ENCODE measurements at regions not wholly inside any gene's neighbourhood (a gene's known extent, or its start where the extent isn't known, plus 50 kb on each side); places are given as distances from the start of the nearest gene placed in this dataset.

- no peaks in the 10 kb centered on the region for H3K4me1 ChIP-seq (ENCODE audit: control insufficient read depth in 1 of 2, insufficient read depth in 2 of 2, low read length in 2 of 2)
- H3K27me3 ChIP-seq (ENCODE audit: control insufficient read depth in 1 of 2, insufficient read depth in 2 of 2, low read length in 1 of 2) = no peaks in the 10 kb centered on the region
- H3K27ac ChIP-seq (ENCODE audit: low read depth in 1 of 2, low read length in 2 of 2) = no peak overlapping the region
- intact Hi-C loops (cut with DNase I) = no loop called here
- H3K36me3 ChIP-seq (ENCODE audit: control insufficient read depth in 1 of 2, insufficient read depth in 2 of 2, low read length in 1 of 2) = no peaks in the 10 kb centered on the region
- ATAC-seq (ENCODE audit: low FRiP score) (no peak), DNase-seq (no peak)
- no peaks in the 10 kb centered on the region for H3K9me3 ChIP-seq (ENCODE audit: control insufficient read depth, low read length)
- H3K4me3 ChIP-seq (ENCODE audit: low read length in 2 of 2) = no peak overlapping the region
- WGBS, 2 donors = 69 to 70% methylated on average over 9 of the region's 9 CpGs
Measured at GRCh38 chr20:60266177-60266823, 308.1 kb downstream of the CDH26 start.

GRCh38 chr20:60268491-60268890 lies 310.3 kb downstream of the CDH26 start:
- no peaks in the 10 kb centered on the region for H3K36me3 ChIP-seq (ENCODE audit: control insufficient read depth in 1 of 2, insufficient read depth in 2 of 2, low read length in 1 of 2)
- no peak overlapping the region for H3K27ac ChIP-seq (ENCODE audit: low read depth in 1 of 2, low read length in 2 of 2)
- DNase-seq (no peak), ATAC-seq (ENCODE audit: low FRiP score) (no peak)
- no peak overlapping the region for H3K4me3 ChIP-seq (ENCODE audit: low read length in 2 of 2)
- H3K9me3 ChIP-seq (ENCODE audit: control insufficient read depth, low read length) = peaks cover 2% of the 10 kb centered on the region
- WGBS, 2 donors = 85 to 89% methylated on average over 4 of the region's 4 CpGs
- no peaks in the 10 kb centered on the region for H3K4me1 ChIP-seq (ENCODE audit: control insufficient read depth in 1 of 2, insufficient read depth in 2 of 2, low read length in 2 of 2)
- intact Hi-C loops (cut with DNase I) = no loop called here
- H3K27me3 ChIP-seq (ENCODE audit: control insufficient read depth in 1 of 2, insufficient read depth in 2 of 2, low read length in 1 of 2) = no peaks in the 10 kb centered on the region

GRCh38 chr20:60269573-60270162 lies 311.4 kb downstream of the CDH26 start:
- Histone ChIP-seq H3K36me3 (ENCODE audit: control insufficient read depth in 1 of 2, insufficient read depth in 2 of 2, low read length in 1 of 2) (no peaks in the 10 kb centered on the region), H3K4me1 (ENCODE audit: control insufficient read depth in 1 of 2, insufficient read depth in 2 of 2, low read length in 2 of 2) (no peaks in the 10 kb centered on the region), H3K9me3 (ENCODE audit: control insufficient read depth, low read length) (peaks cover 2% of the 10 kb centered on the region), H3K27ac (ENCODE audit: low read depth in 1 of 2, low read length in 2 of 2) (no peak overlapping the region), H3K27me3 (ENCODE audit: control insufficient read depth in 1 of 2, insufficient read depth in 2 of 2, low read length in 1 of 2) (no peaks in the 10 kb centered on the region), H3K4me3 (ENCODE audit: low read length in 2 of 2) (no peak overlapping the region)
- no peak for ATAC-seq (ENCODE audit: low FRiP score)
- DNase-seq = no peak
- intact Hi-C loops (cut with DNase I) = no loop called here
- WGBS, 2 donors = 5 to 9% methylated on average over 7 of the region's 7 CpGs

- DNase-seq (no peak), ATAC-seq (ENCODE audit: low FRiP score) (no peak)
- no peak overlapping the region for H3K27ac ChIP-seq (ENCODE audit: low read depth in 1 of 2, low read length in 2 of 2)
- WGBS, 2 donors = 76 to 89% methylated on average over 4 of the region's 4 CpGs
- H3K27me3 ChIP-seq (ENCODE audit: control insufficient read depth in 1 of 2, insufficient read depth in 2 of 2, low read length in 1 of 2) = no peaks in the 10 kb centered on the region
- H3K36me3 ChIP-seq (ENCODE audit: control insufficient read depth in 1 of 2, insufficient read depth in 2 of 2, low read length in 1 of 2) = no peaks in the 10 kb centered on the region
- H3K9me3 ChIP-seq (ENCODE audit: control insufficient read depth, low read length) = peaks cover 2% of the 10 kb centered on the region
- no peaks in the 10 kb centered on the region for H3K4me1 ChIP-seq (ENCODE audit: control insufficient read depth in 1 of 2, insufficient read depth in 2 of 2, low read length in 2 of 2)
- no peak overlapping the region for H3K4me3 ChIP-seq (ENCODE audit: low read length in 2 of 2)
- intact Hi-C loops (cut with DNase I) = no loop called here
Measured at GRCh38 chr20:60270341-60270740, 312.1 kb downstream of the CDH26 start.

- no peaks in the 10 kb centered on the region for H3K27me3 ChIP-seq (ENCODE audit: control insufficient read depth in 1 of 2, insufficient read depth in 2 of 2, low read length in 1 of 2)
- intact Hi-C loops (cut with DNase I) = no loop called here
- no peaks in the 10 kb centered on the region for H3K4me1 ChIP-seq (ENCODE audit: control insufficient read depth in 1 of 2, insufficient read depth in 2 of 2, low read length in 2 of 2)
- DNase-seq = no peak
- H3K27ac ChIP-seq (ENCODE audit: low read depth in 1 of 2, low read length in 2 of 2) = no peak overlapping the region
- ATAC-seq (ENCODE audit: low FRiP score) = no peak
- H3K9me3 ChIP-seq (ENCODE audit: control insufficient read depth, low read length) = peaks cover 2% of the 10 kb centered on the region
- no peak overlapping the region for H3K4me3 ChIP-seq (ENCODE audit: low read length in 2 of 2)
- 28 to 39% methylated on average over 2 of the region's 2 CpGs for WGBS, 2 donors
- no peaks in the 10 kb centered on the region for H3K36me3 ChIP-seq (ENCODE audit: control insufficient read depth in 1 of 2, insufficient read depth in 2 of 2, low read length in 1 of 2)
Measured at GRCh38 chr20:60271597-60271996, 313.4 kb downstream of the CDH26 start.

GRCh38 chr20:60272790-60273189 lies 314.6 kb downstream of the CDH26 start:
- DNase-seq (no peak), ATAC-seq (ENCODE audit: low FRiP score) (no peak)
- intact Hi-C loops (cut with DNase I) = no loop called here
- 72 to 79% methylated on average over 6 of the region's 6 CpGs for WGBS, 2 donors
- Histone ChIP-seq H3K36me3 (ENCODE audit: control insufficient read depth in 1 of 2, insufficient read depth in 2 of 2, low read length in 1 of 2) (no peaks in the 10 kb centered on the region), H3K4me3 (ENCODE audit: low read length in 2 of 2) (no peak overlapping the region), H3K9me3 (ENCODE audit: control insufficient read depth, low read length) (peaks cover 2% of the 10 kb centered on the region), H3K27ac (ENCODE audit: low read depth in 1 of 2, low read length in 2 of 2) (no peak overlapping the region), H3K27me3 (ENCODE audit: control insufficient read depth in 1 of 2, insufficient read depth in 2 of 2, low read length in 1 of 2) (no peaks in the 10 kb centered on the region), H3K4me1 (ENCODE audit: control insufficient read depth in 1 of 2, insufficient read depth in 2 of 2, low read length in 2 of 2) (no peaks in the 10 kb centered on the region)

- Histone ChIP-seq H3K4me1 (ENCODE audit: control insufficient read depth in 1 of 2, insufficient read depth in 2 of 2, low read length in 2 of 2) (no peaks in the 10 kb centered on the region), H3K9me3 (ENCODE audit: control insufficient read depth, low read length) (peaks cover 2% of the 10 kb centered on the region), H3K4me3 (ENCODE audit: low read length in 2 of 2) (no peak overlapping the region), H3K36me3 (ENCODE audit: control insufficient read depth in 1 of 2, insufficient read depth in 2 of 2, low read length in 1 of 2) (no peaks in the 10 kb centered on the region), H3K27ac (ENCODE audit: low read depth in 1 of 2, low read length in 2 of 2) (no peak overlapping the region), H3K27me3 (ENCODE audit: control insufficient read depth in 1 of 2, insufficient read depth in 2 of 2, low read length in 1 of 2) (no peaks in the 10 kb centered on the region)
- DNase-seq = no peak
- 82 to 85% methylated on average over 3 of the region's 3 CpGs for WGBS, 2 donors
- intact Hi-C loops (cut with DNase I) = no loop called here
- no peak for ATAC-seq (ENCODE audit: low FRiP score)
Measured at GRCh38 chr20:60274717-60275116, 316.5 kb downstream of the CDH26 start.

- no peak for ATAC-seq (ENCODE audit: low FRiP score)
Measured at GRCh38 chr20:60281295-60281694, 323.1 kb downstream of the CDH26 start.

GRCh38 chr20:60283281-60283680 lies 325.1 kb downstream of the CDH26 start:
- no peak for DNase-seq
- Histone ChIP-seq H3K9me3 (ENCODE audit: control insufficient read depth, low read length) (no peaks in the 10 kb centered on the region), H3K27ac (ENCODE audit: low read depth in 1 of 2, low read length in 2 of 2) (no peak overlapping the region), H3K36me3 (ENCODE audit: control insufficient read depth in 1 of 2, insufficient read depth in 2 of 2, low read length in 1 of 2) (no peaks in the 10 kb centered on the region), H3K4me3 (ENCODE audit: low read length in 2 of 2) (no peak overlapping the region), H3K4me1 (ENCODE audit: control insufficient read depth in 1 of 2, insufficient read depth in 2 of 2, low read length in 2 of 2) (no peaks in the 10 kb centered on the region), H3K27me3 (ENCODE audit: control insufficient read depth in 1 of 2, insufficient read depth in 2 of 2, low read length in 1 of 2) (no peaks in the 10 kb centered on the region)
- intact Hi-C loops (cut with DNase I) = no loop called here
- no peak for ATAC-seq (ENCODE audit: low FRiP score)

More at GRCh38 chr20:60281295-60281694, 323.1 kb downstream of the CDH26 start:
- Histone ChIP-seq H3K4me1 (ENCODE audit: control insufficient read depth in 1 of 2, insufficient read depth in 2 of 2, low read length in 2 of 2) (no peaks in the 10 kb centered on the region), H3K27me3 (ENCODE audit: control insufficient read depth in 1 of 2, insufficient read depth in 2 of 2, low read length in 1 of 2) (no peaks in the 10 kb centered on the region), H3K4me3 (ENCODE audit: low read length in 2 of 2) (no peak overlapping the region), H3K36me3 (ENCODE audit: control insufficient read depth in 1 of 2, insufficient read depth in 2 of 2, low read length in 1 of 2) (no peaks in the 10 kb centered on the region), H3K27ac (ENCODE audit: low read depth in 1 of 2, low read length in 2 of 2) (no peak overlapping the region), H3K9me3 (ENCODE audit: control insufficient read depth, low read length) (no peaks in the 10 kb centered on the region)
- DNase-seq = no peak
- intact Hi-C loops (cut with DNase I) = no loop called here
- 76 to 79% methylated on average over 6 of the region's 6 CpGs for WGBS, 2 donors
